K562 (cell line): ENCODE measurements at regions not wholly inside any gene's neighbourhood (a gene's known extent, or its start where the extent isn't known, plus 50 kb on each side); places are given as distances from the start of the nearest gene placed in this dataset.

Experiments
- CTCF ChIP-seq, 3 experiments: IDR thresholded peaks in 2 of 3; conservative IDR thresholded peaks in 1 of 3; 2 replicates each; pipeline ENCODE4 v1.5.1; 2011 to 2012; ENCODE audit warnings: low read length in 3 of 3, mild to moderate bottlenecking in 3 of 3, control low read depth in 2 of 3, improper control_type of control experiment in 1 of 3, inconsistent platforms in 1 of 3, low read depth in 1 of 3, mixed read lengths in 1 of 3, moderate library complexity in 1 of 3; ENCODE audit not compliant: insufficient read depth in 2 of 3
- KAT2B ChIP-seq: IDR thresholded peaks from one replicate; pipeline ENCODE4 v1.6.1; 2012; ENCODE audit warnings: low read depth, mild to moderate bottlenecking, control low read depth, inconsistent platforms, low read length, moderate library complexity
- PRMT5 ChIP-seq: sonication (generic); formaldehyde crosslinking; IDR thresholded peaks from 2 replicates; pipeline ENCODE4 v1.5.0; 2020; ENCODE audit warnings: missing genetic modification reagents
- SNIP1 ChIP-seq: fragments of 450-650 bp; IDR thresholded peaks from 2 replicates; pipeline ENCODE4 v1.7.1; 2017; ENCODE audit warnings: low read depth, mild to moderate bottlenecking
- TFAP4 ChIP-seq: sonication (generic); formaldehyde crosslinking; IDR thresholded peaks from 2 replicates; pipeline ENCODE4 v1.8.0; 2022; ENCODE audit warnings: missing genetic modification reagents, mild to moderate bottlenecking, moderate library complexity, borderline replicate concordance
- TOE1 ChIP-seq, 2 experiments: fragments of 450-650 bp in 1 of 2; sonication (generic) in 1 of 2; formaldehyde crosslinking in 1 of 2; IDR thresholded peaks; 2 replicates each; pipeline versions ENCODE4 v1.7.1 to v1.8.0; 2016 to 2022; ENCODE audit warnings: borderline replicate concordance in 2 of 2, mild to moderate bottlenecking in 2 of 2, antibody characterized with exemption in 1 of 2, inconsistent platforms in 1 of 2, low read depth in 1 of 2, missing genetic modification reagents in 1 of 2, moderate library complexity in 1 of 2
- TF ChIP-seq, protein P1 (sequence below): fragments of 450-650 bp; IDR thresholded peaks from 2 replicates; pipeline ENCODE4 v1.6.1; 2016; ENCODE audit warnings: mild to moderate bottlenecking, moderate library complexity

GRCh38 chr6:25153079-25153478 lies 126.1 kb upstream of the CARMIL1 start (continued):
- TF ChIP-seq, protein P1, sequence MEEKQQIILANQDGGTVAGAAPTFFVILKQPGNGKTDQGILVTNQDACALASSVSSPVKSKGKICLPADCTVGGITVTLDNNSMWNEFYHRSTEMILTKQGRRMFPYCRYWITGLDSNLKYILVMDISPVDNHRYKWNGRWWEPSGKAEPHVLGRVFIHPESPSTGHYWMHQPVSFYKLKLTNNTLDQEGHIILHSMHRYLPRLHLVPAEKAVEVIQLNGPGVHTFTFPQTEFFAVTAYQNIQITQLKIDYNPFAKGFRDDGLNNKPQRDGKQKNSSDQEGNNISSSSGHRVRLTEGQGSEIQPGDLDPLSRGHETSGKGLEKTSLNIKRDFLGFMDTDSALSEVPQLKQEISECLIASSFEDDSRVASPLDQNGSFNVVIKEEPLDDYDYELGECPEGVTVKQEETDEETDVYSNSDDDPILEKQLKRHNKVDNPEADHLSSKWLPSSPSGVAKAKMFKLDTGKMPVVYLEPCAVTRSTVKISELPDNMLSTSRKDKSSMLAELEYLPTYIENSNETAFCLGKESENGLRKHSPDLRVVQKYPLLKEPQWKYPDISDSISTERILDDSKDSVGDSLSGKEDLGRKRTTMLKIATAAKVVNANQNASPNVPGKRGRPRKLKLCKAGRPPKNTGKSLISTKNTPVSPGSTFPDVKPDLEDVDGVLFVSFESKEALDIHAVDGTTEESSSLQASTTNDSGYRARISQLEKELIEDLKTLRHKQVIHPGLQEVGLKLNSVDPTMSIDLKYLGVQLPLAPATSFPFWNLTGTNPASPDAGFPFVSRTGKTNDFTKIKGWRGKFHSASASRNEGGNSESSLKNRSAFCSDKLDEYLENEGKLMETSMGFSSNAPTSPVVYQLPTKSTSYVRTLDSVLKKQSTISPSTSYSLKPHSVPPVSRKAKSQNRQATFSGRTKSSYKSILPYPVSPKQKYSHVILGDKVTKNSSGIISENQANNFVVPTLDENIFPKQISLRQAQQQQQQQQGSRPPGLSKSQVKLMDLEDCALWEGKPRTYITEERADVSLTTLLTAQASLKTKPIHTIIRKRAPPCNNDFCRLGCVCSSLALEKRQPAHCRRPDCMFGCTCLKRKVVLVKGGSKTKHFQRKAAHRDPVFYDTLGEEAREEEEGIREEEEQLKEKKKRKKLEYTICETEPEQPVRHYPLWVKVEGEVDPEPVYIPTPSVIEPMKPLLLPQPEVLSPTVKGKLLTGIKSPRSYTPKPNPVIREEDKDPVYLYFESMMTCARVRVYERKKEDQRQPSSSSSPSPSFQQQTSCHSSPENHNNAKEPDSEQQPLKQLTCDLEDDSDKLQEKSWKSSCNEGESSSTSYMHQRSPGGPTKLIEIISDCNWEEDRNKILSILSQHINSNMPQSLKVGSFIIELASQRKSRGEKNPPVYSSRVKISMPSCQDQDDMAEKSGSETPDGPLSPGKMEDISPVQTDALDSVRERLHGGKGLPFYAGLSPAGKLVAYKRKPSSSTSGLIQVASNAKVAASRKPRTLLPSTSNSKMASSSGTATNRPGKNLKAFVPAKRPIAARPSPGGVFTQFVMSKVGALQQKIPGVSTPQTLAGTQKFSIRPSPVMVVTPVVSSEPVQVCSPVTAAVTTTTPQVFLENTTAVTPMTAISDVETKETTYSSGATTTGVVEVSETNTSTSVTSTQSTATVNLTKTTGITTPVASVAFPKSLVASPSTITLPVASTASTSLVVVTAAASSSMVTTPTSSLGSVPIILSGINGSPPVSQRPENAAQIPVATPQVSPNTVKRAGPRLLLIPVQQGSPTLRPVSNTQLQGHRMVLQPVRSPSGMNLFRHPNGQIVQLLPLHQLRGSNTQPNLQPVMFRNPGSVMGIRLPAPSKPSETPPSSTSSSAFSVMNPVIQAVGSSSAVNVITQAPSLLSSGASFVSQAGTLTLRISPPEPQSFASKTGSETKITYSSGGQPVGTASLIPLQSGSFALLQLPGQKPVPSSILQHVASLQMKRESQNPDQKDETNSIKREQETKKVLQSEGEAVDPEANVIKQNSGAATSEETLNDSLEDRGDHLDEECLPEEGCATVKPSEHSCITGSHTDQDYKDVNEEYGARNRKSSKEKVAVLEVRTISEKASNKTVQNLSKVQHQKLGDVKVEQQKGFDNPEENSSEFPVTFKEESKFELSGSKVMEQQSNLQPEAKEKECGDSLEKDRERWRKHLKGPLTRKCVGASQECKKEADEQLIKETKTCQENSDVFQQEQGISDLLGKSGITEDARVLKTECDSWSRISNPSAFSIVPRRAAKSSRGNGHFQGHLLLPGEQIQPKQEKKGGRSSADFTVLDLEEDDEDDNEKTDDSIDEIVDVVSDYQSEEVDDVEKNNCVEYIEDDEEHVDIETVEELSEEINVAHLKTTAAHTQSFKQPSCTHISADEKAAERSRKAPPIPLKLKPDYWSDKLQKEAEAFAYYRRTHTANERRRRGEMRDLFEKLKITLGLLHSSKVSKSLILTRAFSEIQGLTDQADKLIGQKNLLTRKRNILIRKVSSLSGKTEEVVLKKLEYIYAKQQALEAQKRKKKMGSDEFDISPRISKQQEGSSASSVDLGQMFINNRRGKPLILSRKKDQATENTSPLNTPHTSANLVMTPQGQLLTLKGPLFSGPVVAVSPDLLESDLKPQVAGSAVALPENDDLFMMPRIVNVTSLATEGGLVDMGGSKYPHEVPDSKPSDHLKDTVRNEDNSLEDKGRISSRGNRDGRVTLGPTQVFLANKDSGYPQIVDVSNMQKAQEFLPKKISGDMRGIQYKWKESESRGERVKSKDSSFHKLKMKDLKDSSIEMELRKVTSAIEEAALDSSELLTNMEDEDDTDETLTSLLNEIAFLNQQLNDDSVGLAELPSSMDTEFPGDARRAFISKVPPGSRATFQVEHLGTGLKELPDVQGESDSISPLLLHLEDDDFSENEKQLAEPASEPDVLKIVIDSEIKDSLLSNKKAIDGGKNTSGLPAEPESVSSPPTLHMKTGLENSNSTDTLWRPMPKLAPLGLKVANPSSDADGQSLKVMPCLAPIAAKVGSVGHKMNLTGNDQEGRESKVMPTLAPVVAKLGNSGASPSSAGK = peak; percentile 97
- peak; percentile 50 for TF ChIP-seq KAT2B
- TF ChIP-seq CTCF (IDR thresholded peaks at IDR 0.05 in 2 of 3, conservative IDR thresholded peaks at IDR 0.05 in 1 of 3; ENCODE audit: insufficient read depth in 2 of 3, low read depth in 1 of 3, low read length in 3 of 3) = peak; percentile 66 to 95 (median 72)
- peak; percentile 44; the same call in 1 of the 2 replicates for TF ChIP-seq TFAP4
- TF ChIP-seq PRMT5 (CRISPR knock-in tag) = peak; percentile 84; the same call in 1 of the 2 replicates
- TF ChIP-seq TOE1 (IDR thresholded peaks at IDR 0.05; ENCODE audit: borderline replicate concordance) = no peak
- peak; percentile 92; the same call in 1 of the 2 replicates for TF ChIP-seq TOE1 (CRISPR knock-in tag; IDR thresholded peaks at IDR 0.05; ENCODE audit: borderline replicate concordance, low read depth)
- TF ChIP-seq SNIP1 = peak; percentile 80
